ENCODE measurements at regions not wholly inside any gene's neighbourhood (a gene's known extent, or its start where the extent isn't known, plus 50 kb on each side); places are given as distances from the start of the nearest gene placed in this dataset.
A peak's percentile ranks its signal among the peaks of the same experiment; 100 is the strongest.

DNA sequence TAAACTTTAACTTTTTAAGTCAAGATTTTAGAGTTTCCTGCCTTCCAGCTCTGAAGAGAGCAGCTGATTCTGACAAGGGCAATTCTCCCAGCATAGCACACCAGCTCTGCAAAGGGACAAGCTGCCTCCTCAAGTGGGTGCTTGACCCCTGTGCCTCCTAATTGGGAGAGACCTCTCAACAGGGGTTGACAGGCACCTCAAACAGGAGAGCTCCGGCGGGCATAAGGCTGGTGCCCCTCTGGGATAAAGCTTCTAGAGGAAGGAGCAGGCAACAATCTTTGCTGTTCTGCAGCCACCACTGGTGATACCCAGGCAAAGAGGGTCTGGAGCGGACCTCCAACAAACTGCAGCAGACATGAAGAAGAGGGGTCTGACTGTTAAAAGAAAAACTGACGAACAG, 872.9 kb upstream of the PCDH10 start:
- H3K4me1 ChIP-seq (ENCODE audit: control insufficient read depth, insufficient read depth, low read length): no peaks in the 10 kb centered on the region
- H3K9me3 ChIP-seq (ENCODE audit: control insufficient read depth, insufficient read depth, low read length): no peaks in the 10 kb centered on the region
- 96% methylated on average over 2 of the region's 4 CpGs for WGBS (ENCODE audit: insufficient coverage)
- no peak overlapping the region for H3K4me3 ChIP-seq (ENCODE audit: low read depth, low read length)
- H3K36me3 ChIP-seq (ENCODE audit: control insufficient read depth, insufficient read depth, low read length): no peaks in the 10 kb centered on the region
- H3K27ac ChIP-seq (ENCODE audit: low read depth, low read length): no peak overlapping the region
- DNase-seq (ENCODE audit: low read depth in 4 of 6, low spot score in 6 of 6): no peak
- no peaks in the 10 kb centered on the region for H3K27me3 ChIP-seq (ENCODE audit: control insufficient read depth, insufficient read depth, low read length)

GRCh38 chr4:132276989-132277388, 872.1 kb upstream of the PCDH10 start:
- H3K27ac ChIP-seq (ENCODE audit: low read depth, low read length): no peak overlapping the region
- H3K4me1 ChIP-seq (ENCODE audit: control insufficient read depth, insufficient read depth, low read length): no peaks in the 10 kb centered on the region
- no peak overlapping the region for H3K4me3 ChIP-seq (ENCODE audit: low read depth, low read length)
- WGBS (ENCODE audit: insufficient coverage): 100% methylated on average over 2 of the region's 2 CpGs
- H3K36me3 ChIP-seq (ENCODE audit: control insufficient read depth, insufficient read depth, low read length): no peaks in the 10 kb centered on the region
- no peak for DNase-seq (ENCODE audit: low read depth in 4 of 6, low spot score in 6 of 6)
- no peaks in the 10 kb centered on the region for H3K27me3 ChIP-seq (ENCODE audit: control insufficient read depth, insufficient read depth, low read length)
- H3K9me3 ChIP-seq (ENCODE audit: control insufficient read depth, insufficient read depth, low read length): no peaks in the 10 kb centered on the region

DNA sequence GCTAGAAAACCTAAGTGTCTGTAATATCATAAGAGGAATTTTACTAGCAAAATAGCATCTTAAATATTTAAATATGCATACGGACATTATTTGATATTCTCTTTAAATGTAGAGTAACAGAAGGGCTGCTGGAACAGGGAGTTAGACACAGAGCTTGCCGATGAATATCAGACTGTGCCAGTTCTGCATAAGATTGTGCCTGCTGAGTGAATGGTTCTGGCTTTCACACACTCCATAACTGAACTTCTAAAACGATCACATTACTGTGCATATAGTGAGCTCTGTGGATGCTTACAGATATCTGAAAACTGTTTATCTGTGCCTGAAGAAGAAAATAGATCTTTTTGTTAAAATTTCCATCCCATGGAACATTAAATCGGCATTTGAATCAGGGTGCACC, 867.4 kb upstream of the PCDH10 start:
- Histone ChIP-seq H3K4me3 (ENCODE audit: low read depth, low read length) (no peak overlapping the region), H3K27ac (ENCODE audit: low read depth, low read length) (no peak overlapping the region), H3K36me3 (ENCODE audit: control insufficient read depth, insufficient read depth, low read length) (no peaks in the 10 kb centered on the region), H3K9me3 (ENCODE audit: control insufficient read depth, insufficient read depth, low read length) (no peaks in the 10 kb centered on the region), H3K27me3 (ENCODE audit: control insufficient read depth, insufficient read depth, low read length) (no peaks in the 10 kb centered on the region), H3K4me1 (ENCODE audit: control insufficient read depth, insufficient read depth, low read length) (no peaks in the 10 kb centered on the region)
- DNase-seq (ENCODE audit: low read depth in 4 of 6, low spot score in 6 of 6): peak in 2 of 6 donors; percentile 49 to 57
- WGBS (ENCODE audit: insufficient coverage): no CpG with 5 or more reads among the region's 4 CpGs

DNA sequence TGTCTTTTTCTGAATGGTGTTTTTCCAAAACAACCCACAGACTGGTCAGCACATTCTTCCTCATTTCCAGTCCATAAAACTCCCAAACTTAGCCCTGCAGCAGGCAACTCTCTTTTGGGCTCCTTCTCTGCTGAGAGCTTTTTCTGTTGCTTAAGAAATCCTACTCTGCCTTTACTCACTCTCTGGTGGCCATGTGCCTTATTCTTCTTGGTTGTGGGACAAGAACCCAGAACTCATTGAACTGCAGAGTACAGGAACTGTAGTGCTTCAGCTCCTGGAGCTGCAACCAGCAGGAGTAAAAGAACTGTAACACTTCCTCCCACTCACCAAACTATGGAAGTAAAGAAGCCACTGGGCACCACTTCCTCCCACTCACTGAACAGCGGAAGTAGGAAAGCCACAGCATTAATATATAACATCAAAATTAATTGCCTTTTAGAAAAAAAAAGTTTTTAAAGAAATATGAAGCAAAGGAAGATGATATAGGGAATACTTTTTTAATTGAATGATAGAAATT, 864.1 kb upstream of the PCDH10 start:
- no CpG with 5 or more reads among the region's 1 CpG for WGBS (ENCODE audit: insufficient coverage)

GRCh38 chr4:132297346-132297745, 851.7 kb upstream of the PCDH10 start:
- Histone ChIP-seq H3K4me3 (ENCODE audit: low read depth, low read length) (no peak overlapping the region), H3K36me3 (ENCODE audit: control insufficient read depth, insufficient read depth, low read length) (no peaks in the 10 kb centered on the region), H3K27ac (ENCODE audit: low read depth, low read length) (no peak overlapping the region), H3K9me3 (ENCODE audit: control insufficient read depth, insufficient read depth, low read length) (no peaks in the 10 kb centered on the region), H3K4me1 (ENCODE audit: control insufficient read depth, insufficient read depth, low read length) (no peaks in the 10 kb centered on the region), H3K27me3 (ENCODE audit: control insufficient read depth, insufficient read depth, low read length) (no peaks in the 10 kb centered on the region)
- DNase-seq (ENCODE audit: low read depth in 4 of 6, low spot score in 6 of 6): peak in 2 of 6 donors; percentile 1 to 28
- no CpG with 5 or more reads among the region's 1 CpG for WGBS (ENCODE audit: insufficient coverage)

More for the DNA sequence above, 864.1 kb upstream of the PCDH10 start:
- H3K27me3 ChIP-seq (ENCODE audit: control insufficient read depth, insufficient read depth, low read length): no peaks in the 10 kb centered on the region
- H3K36me3 ChIP-seq (ENCODE audit: control insufficient read depth, insufficient read depth, low read length): no peaks in the 10 kb centered on the region
- H3K9me3 ChIP-seq (ENCODE audit: control insufficient read depth, insufficient read depth, low read length): no peaks in the 10 kb centered on the region
- H3K4me3 ChIP-seq (ENCODE audit: low read depth, low read length): no peak overlapping the region
- DNase-seq (ENCODE audit: low read depth in 4 of 6, low spot score in 6 of 6): no peak
- H3K27ac ChIP-seq (ENCODE audit: low read depth, low read length): no peak overlapping the region
- no peaks in the 10 kb centered on the region for H3K4me1 ChIP-seq (ENCODE audit: control insufficient read depth, insufficient read depth, low read length)

- no peak overlapping the region for H3K27ac ChIP-seq (ENCODE audit: low read depth, low read length)
- DNase-seq (ENCODE audit: low read depth in 4 of 6, low spot score in 6 of 6): peak in 2 of 6 donors; percentile 8 to 43
Observed at GRCh38 chr4:132299841-132300240, 849.3 kb upstream of the PCDH10 start.

GRCh38 chr4:132312521-132312920, 836.6 kb upstream of the PCDH10 start:
- H3K27ac ChIP-seq (ENCODE audit: low read depth, low read length): no peak overlapping the region
- no peaks in the 10 kb centered on the region for H3K36me3 ChIP-seq (ENCODE audit: control insufficient read depth, insufficient read depth, low read length)
- H3K27me3 ChIP-seq (ENCODE audit: control insufficient read depth, insufficient read depth, low read length): no peaks in the 10 kb centered on the region
- no peaks in the 10 kb centered on the region for H3K9me3 ChIP-seq (ENCODE audit: control insufficient read depth, insufficient read depth, low read length)
- WGBS (ENCODE audit: insufficient coverage): no CpG with 5 or more reads among the region's 2 CpGs
- no peak overlapping the region for H3K4me3 ChIP-seq (ENCODE audit: low read depth, low read length)
- H3K4me1 ChIP-seq (ENCODE audit: control insufficient read depth, insufficient read depth, low read length): no peaks in the 10 kb centered on the region
- DNase-seq (ENCODE audit: low read depth in 4 of 6, low spot score in 6 of 6): no peak

More at GRCh38 chr4:132299841-132300240, 849.3 kb upstream of the PCDH10 start:
- no CpG with 5 or more reads among the region's 1 CpG for WGBS (ENCODE audit: insufficient coverage)
- Histone ChIP-seq H3K27me3 (ENCODE audit: control insufficient read depth, insufficient read depth, low read length) (no peaks in the 10 kb centered on the region), H3K9me3 (ENCODE audit: control insufficient read depth, insufficient read depth, low read length) (no peaks in the 10 kb centered on the region), H3K36me3 (ENCODE audit: control insufficient read depth, insufficient read depth, low read length) (no peaks in the 10 kb centered on the region), H3K4me3 (ENCODE audit: low read depth, low read length) (no peak overlapping the region), H3K4me1 (ENCODE audit: control insufficient read depth, insufficient read depth, low read length) (no peaks in the 10 kb centered on the region)

DNA sequence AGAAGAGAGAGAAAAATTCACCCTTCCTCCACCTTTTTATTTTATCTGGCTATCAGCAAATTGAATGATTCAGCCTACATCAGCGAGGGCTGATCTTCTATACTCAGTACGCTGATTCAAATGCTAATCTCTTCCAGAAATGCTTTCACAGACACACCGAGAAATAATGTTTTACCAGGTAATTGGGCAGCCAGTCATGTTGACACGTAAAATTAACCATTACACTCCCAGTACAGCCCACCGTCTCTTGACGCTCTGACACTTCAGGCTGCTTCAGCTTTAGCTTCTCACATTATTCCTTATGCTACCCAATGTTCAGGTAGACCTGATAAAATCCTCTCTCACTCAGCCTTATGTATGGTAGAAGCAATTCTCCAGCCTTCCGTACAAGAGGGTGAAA, 835.2 kb upstream of the PCDH10 start:
- Histone ChIP-seq H3K4me3 (ENCODE audit: low read depth, low read length) (no peak overlapping the region), H3K27ac (ENCODE audit: low read depth, low read length) (no peak overlapping the region)
- WGBS (ENCODE audit: insufficient coverage): 69% methylated on average over 6 of the region's 7 CpGs

DNA sequence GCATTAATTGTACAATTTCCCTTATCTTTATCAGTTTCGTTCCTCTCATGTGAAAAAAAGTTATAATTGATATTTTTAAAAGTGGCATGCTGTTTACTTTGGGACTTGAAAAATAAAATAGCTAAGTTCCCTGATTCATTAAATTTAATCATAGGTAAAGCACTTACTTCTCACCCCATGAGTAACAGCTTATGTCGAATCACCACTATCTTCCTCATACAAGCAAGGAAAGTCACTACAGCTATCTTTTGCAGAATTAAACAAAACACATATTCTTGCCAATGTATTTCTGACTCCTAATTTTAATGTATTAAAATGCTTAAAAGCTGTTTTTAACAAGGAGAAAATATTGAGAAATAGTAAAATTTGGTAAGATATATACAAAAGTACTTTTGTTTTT, 832.4 kb upstream of the PCDH10 start:
- H3K27ac ChIP-seq (ENCODE audit: low read depth, low read length): no peak overlapping the region
- no peak overlapping the region for H3K4me3 ChIP-seq (ENCODE audit: low read depth, low read length)
- no peaks in the 10 kb centered on the region for H3K4me1 ChIP-seq (ENCODE audit: control insufficient read depth, insufficient read depth, low read length)
- no peaks in the 10 kb centered on the region for H3K9me3 ChIP-seq (ENCODE audit: control insufficient read depth, insufficient read depth, low read length)
- H3K27me3 ChIP-seq (ENCODE audit: control insufficient read depth, insufficient read depth, low read length): no peaks in the 10 kb centered on the region
- WGBS (ENCODE audit: insufficient coverage): no CpG with 5 or more reads among the region's 2 CpGs
- DNase-seq (ENCODE audit: low read depth in 4 of 6, low spot score in 6 of 6): no peak
- H3K36me3 ChIP-seq (ENCODE audit: control insufficient read depth, insufficient read depth, low read length): no peaks in the 10 kb centered on the region

More for the DNA sequence above, 835.2 kb upstream of the PCDH10 start:
- Histone ChIP-seq H3K9me3 (ENCODE audit: control insufficient read depth, insufficient read depth, low read length) (no peaks in the 10 kb centered on the region), H3K36me3 (ENCODE audit: control insufficient read depth, insufficient read depth, low read length) (no peaks in the 10 kb centered on the region), H3K4me1 (ENCODE audit: control insufficient read depth, insufficient read depth, low read length) (no peaks in the 10 kb centered on the region), H3K27me3 (ENCODE audit: control insufficient read depth, insufficient read depth, low read length) (no peaks in the 10 kb centered on the region)
- peak in 1 of 6 donors; percentile 8 for DNase-seq (ENCODE audit: low read depth in 4 of 6, low spot score in 6 of 6)

- H3K27ac ChIP-seq (ENCODE audit: low read depth, low read length): no peak overlapping the region
- no peaks in the 10 kb centered on the region for H3K9me3 ChIP-seq (ENCODE audit: control insufficient read depth, insufficient read depth, low read length)
- H3K36me3 ChIP-seq (ENCODE audit: control insufficient read depth, insufficient read depth, low read length): no peaks in the 10 kb centered on the region
- WGBS (ENCODE audit: insufficient coverage): no CpG with 5 or more reads among the region's 2 CpGs
- H3K27me3 ChIP-seq (ENCODE audit: control insufficient read depth, insufficient read depth, low read length): no peaks in the 10 kb centered on the region
- DNase-seq (ENCODE audit: low read depth in 4 of 6, low spot score in 6 of 6): no peak
- H3K4me1 ChIP-seq (ENCODE audit: control insufficient read depth, insufficient read depth, low read length): no peaks in the 10 kb centered on the region
- H3K4me3 ChIP-seq (ENCODE audit: low read depth, low read length): no peak overlapping the region
Observed at GRCh38 chr4:132317923-132318322, 831.2 kb upstream of the PCDH10 start.
